ENCODE measurements at regions not wholly inside any gene's neighbourhood (a gene's known extent, or its start where the extent isn't known, plus 50 kb on each side); places are given as distances from the start of the nearest gene placed in this dataset.

DNA sequence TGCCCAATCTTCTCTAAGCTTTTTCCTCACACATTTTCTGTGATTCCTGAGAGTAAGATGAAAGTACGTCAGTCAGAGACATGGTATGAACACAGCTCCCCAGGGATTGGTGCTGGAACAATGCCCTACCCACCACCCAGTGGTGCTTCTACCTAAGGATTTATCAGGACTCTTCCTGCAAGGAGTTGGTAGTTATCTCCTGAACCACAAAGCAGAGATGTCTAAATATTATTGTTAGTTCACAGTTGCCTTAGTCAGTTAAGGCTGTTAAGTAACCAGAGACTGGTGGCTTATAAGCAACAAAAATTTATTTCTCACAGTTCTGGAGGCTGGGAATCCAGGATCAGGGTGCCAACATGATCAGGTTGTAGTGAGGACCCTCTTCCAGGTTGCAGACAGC lies 60.3 kb upstream of the CCDC85A start:
- Histone ChIP-seq H3K4me2 (ENCODE audit: low read depth, low read length, poor library complexity, severe bottlenecking) (no peak overlapping the region), H2AFZ (ENCODE audit: low read length) (no peak overlapping the region), H3K4me1 (ENCODE audit: insufficient read depth, low read length, poor library complexity, severe bottlenecking) (no peaks in the 10 kb centered on the region), H4K20me1 (ENCODE audit: insufficient read depth, low read length, poor library complexity, severe bottlenecking) (no peaks in the 10 kb centered on the region), H3K9ac (ENCODE audit: low read depth, low read length, poor library complexity, severe bottlenecking) (no peak overlapping the region), H3F3A (ENCODE audit: low read depth) (no peaks in the 10 kb centered on the region), H3K36me3 (ENCODE audit: insufficient read depth, low read length) (no peaks in the 10 kb centered on the region), H3K9me3 (ENCODE audit: insufficient read depth, low read depth, low read length) (no peaks in the 10 kb centered on the region), H3K27me3 (ENCODE audit: insufficient read depth, low read length, poor library complexity, severe bottlenecking) (no peaks in the 10 kb centered on the region), H3K79me2 (ENCODE audit: insufficient read depth, low read length) (no peaks in the 10 kb centered on the region), H3K9me2 (replicated peaks; ENCODE audit: low read depth, low read length) (no peaks in the 10 kb centered on the region), H3K4me3 (ENCODE audit: low read length, poor library complexity, severe bottlenecking) (no peak overlapping the region)
- TF ChIP-seq, protein P1, sequence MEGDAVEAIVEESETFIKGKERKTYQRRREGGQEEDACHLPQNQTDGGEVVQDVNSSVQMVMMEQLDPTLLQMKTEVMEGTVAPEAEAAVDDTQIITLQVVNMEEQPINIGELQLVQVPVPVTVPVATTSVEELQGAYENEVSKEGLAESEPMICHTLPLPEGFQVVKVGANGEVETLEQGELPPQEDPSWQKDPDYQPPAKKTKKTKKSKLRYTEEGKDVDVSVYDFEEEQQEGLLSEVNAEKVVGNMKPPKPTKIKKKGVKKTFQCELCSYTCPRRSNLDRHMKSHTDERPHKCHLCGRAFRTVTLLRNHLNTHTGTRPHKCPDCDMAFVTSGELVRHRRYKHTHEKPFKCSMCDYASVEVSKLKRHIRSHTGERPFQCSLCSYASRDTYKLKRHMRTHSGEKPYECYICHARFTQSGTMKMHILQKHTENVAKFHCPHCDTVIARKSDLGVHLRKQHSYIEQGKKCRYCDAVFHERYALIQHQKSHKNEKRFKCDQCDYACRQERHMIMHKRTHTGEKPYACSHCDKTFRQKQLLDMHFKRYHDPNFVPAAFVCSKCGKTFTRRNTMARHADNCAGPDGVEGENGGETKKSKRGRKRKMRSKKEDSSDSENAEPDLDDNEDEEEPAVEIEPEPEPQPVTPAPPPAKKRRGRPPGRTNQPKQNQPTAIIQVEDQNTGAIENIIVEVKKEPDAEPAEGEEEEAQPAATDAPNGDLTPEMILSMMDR (conservative IDR thresholded peaks at IDR 0.05; ENCODE audit: low read length): no peak
- no peak for TF ChIP-seq EZH2phosphoT487 (IDR thresholded peaks at IDR 0.05; ENCODE audit: borderline replicate concordance)

DNA sequence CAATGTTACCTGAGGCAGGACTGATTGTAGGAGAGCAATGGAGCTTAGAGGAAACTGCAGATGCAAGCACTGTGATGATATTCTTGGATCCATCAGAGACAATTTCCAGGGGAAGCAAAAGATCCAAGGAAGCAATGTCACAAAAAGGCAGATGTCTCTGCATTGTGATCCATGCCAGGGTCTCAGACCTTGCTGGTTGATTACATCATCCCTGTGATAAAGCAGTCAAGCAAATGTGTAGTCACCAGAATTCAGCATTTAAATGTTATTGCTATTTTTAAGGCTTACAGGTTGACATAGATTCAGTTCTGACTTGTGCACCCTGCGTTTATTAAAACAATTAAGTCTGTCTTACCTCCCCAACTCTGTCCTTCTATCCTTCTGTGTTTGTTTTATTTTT lies 56.8 kb upstream of the CCDC85A start:
- no peaks in the 10 kb centered on the region for H3F3A ChIP-seq (ENCODE audit: low read depth)
- no peak overlapping the region for H3K9ac ChIP-seq (ENCODE audit: low read depth, low read length, poor library complexity, severe bottlenecking)
- H3K9me2 ChIP-seq (replicated peaks; ENCODE audit: low read depth, low read length): no peaks in the 10 kb centered on the region
- H3K4me1 ChIP-seq (ENCODE audit: insufficient read depth, low read length, poor library complexity, severe bottlenecking): no peaks in the 10 kb centered on the region
- no peaks in the 10 kb centered on the region for H3K27me3 ChIP-seq (ENCODE audit: insufficient read depth, low read length, poor library complexity, severe bottlenecking)
- no peaks in the 10 kb centered on the region for H3K36me3 ChIP-seq (ENCODE audit: insufficient read depth, low read length)
- H4K20me1 ChIP-seq (ENCODE audit: insufficient read depth, low read length, poor library complexity, severe bottlenecking): no peaks in the 10 kb centered on the region
- TF ChIP-seq EZH2phosphoT487 (IDR thresholded peaks at IDR 0.05; ENCODE audit: borderline replicate concordance): no peak
- TF ChIP-seq, protein P1 (conservative IDR thresholded peaks at IDR 0.05; ENCODE audit: low read length): no peak
- no peak overlapping the region for H3K4me3 ChIP-seq (ENCODE audit: low read length, poor library complexity, severe bottlenecking)
- H3K79me2 ChIP-seq (ENCODE audit: insufficient read depth, low read length): no peaks in the 10 kb centered on the region
- H3K9me3 ChIP-seq (ENCODE audit: insufficient read depth, low read depth, low read length): no peaks in the 10 kb centered on the region
- H2AFZ ChIP-seq (ENCODE audit: low read length): no peak overlapping the region
- H3K4me2 ChIP-seq (ENCODE audit: low read depth, low read length, poor library complexity, severe bottlenecking): no peak overlapping the region

DNA sequence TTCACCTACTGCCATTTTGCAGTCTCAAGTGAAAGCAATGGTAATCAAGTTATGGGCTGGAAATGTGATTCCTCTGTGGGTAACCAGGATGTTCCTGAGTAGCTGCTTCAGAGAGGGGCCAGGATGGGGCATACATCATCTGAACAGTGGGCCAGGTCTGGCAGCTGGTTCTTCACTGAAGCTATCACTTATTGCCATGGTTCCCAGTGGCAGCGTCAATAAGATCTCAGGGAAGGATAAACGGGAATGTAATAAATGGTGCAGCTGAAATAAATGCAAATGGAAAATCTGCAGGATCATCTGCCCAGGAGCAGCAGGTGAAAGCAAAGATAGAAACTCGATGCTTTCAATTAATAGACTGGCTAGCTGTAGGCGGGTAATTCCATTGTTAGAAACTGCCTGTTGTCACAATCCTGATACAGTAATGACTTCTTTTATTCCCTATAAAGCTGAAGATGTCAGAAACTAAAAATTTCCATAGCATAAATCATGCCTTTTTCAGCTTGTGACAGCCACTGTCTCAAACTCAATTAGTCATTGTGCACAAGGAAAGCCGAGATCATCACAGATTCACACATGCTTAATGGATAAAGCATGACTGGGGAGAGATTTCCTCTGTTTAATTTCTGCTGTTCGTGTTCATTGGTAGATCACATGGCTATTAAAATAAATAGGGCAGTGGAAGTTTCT lies 56.2 kb upstream of the CCDC85A start:
- Histone ChIP-seq H3K27me3 (ENCODE audit: insufficient read depth, low read length, poor library complexity, severe bottlenecking) (no peaks in the 10 kb centered on the region), H3K36me3 (ENCODE audit: insufficient read depth, low read length) (no peaks in the 10 kb centered on the region), H3F3A (ENCODE audit: low read depth) (no peaks in the 10 kb centered on the region), H3K4me2 (ENCODE audit: low read depth, low read length, poor library complexity, severe bottlenecking) (no peak overlapping the region), H3K4me3 (ENCODE audit: low read length, poor library complexity, severe bottlenecking) (no peak overlapping the region), H3K79me2 (ENCODE audit: insufficient read depth, low read length) (no peaks in the 10 kb centered on the region), H3K9me3 (ENCODE audit: insufficient read depth, low read depth, low read length) (no peaks in the 10 kb centered on the region), H4K20me1 (ENCODE audit: insufficient read depth, low read length, poor library complexity, severe bottlenecking) (no peaks in the 10 kb centered on the region), H3K4me1 (ENCODE audit: insufficient read depth, low read length, poor library complexity, severe bottlenecking) (no peaks in the 10 kb centered on the region), H2AFZ (ENCODE audit: low read length) (no peak overlapping the region), H3K9ac (ENCODE audit: low read depth, low read length, poor library complexity, severe bottlenecking) (no peak overlapping the region), H3K9me2 (replicated peaks; ENCODE audit: low read depth, low read length) (no peaks in the 10 kb centered on the region)
- TF ChIP-seq EZH2phosphoT487 (IDR thresholded peaks at IDR 0.05; ENCODE audit: borderline replicate concordance): no peak
- TF ChIP-seq, protein P1 (conservative IDR thresholded peaks at IDR 0.05; ENCODE audit: low read length): no peak
